Duodenal mucosa (tissue), 2 donors: ENCODE measurements at regions not wholly inside any gene's neighbourhood (a gene's known extent, or its start where the extent isn't known, plus 50 kb on each side); places are given as distances from the start of the nearest gene placed in this dataset.
"Not testable (repeated sequence)": the region's sequence is repeated elsewhere in the genome, so short reads cannot be mapped to it uniquely, and the experiment has no call there.

Experiments used
- H3K27ac ChIP-seq: one replicate; pipeline ENCODE4 v1.7.0; 2013; ENCODE audit warnings: low read depth, low read length
- H3K27me3 ChIP-seq, 2 donors: one replicate each; pipeline ENCODE4 v1.7.0; 2013; ENCODE audit warnings: low read length in 2 of 2, control low read depth in 1 of 2; ENCODE audit not compliant: insufficient read depth in 2 of 2, control insufficient read depth in 1 of 2
- H3K36me3 ChIP-seq, 2 donors: one replicate each; pipeline ENCODE4 v1.7.0; 2013; ENCODE audit warnings: low read length in 2 of 2, control low read depth in 1 of 2; ENCODE audit not compliant: insufficient read depth in 2 of 2, control insufficient read depth in 1 of 2
- H3K4me1 ChIP-seq, 2 donors: one replicate each; pipeline ENCODE4 v1.7.0; 2013; ENCODE audit warnings: low read length in 2 of 2, control low read depth in 1 of 2; ENCODE audit not compliant: insufficient read depth in 2 of 2, control insufficient read depth in 1 of 2
- H3K4me3 ChIP-seq, 2 donors: one replicate each; pipeline ENCODE4 v1.7.0; 2013; ENCODE audit warnings: low read length in 2 of 2, low read depth in 1 of 2
- H3K9ac ChIP-seq, 2 donors: one replicate each; pipeline ENCODE4 v1.7.0; 2013; ENCODE audit warnings: low read length in 2 of 2, low read depth in 1 of 2
- H3K9me3 ChIP-seq, 2 donors: one replicate each; pipeline ENCODE4 v1.7.0; 2013; ENCODE audit warnings: low read length in 2 of 2, control low read depth in 1 of 2; ENCODE audit not compliant: control insufficient read depth in 1 of 2

GRCh38 chr3:20376665-20377217, 190.7 kb upstream of the SGO1 start:
- Histone ChIP-seq H3K4me3 (no peak overlapping the region), H3K27ac (no peak overlapping the region), H3K4me1 (peaks cover 6 to 18% of the 10 kb centered on the region in 2 donors), H3K27me3 (no peaks in the 10 kb centered on the region), H3K36me3 (no peaks in the 10 kb centered on the region), H3K9me3 (no peaks in the 10 kb centered on the region), H3K9ac (no peak overlapping the region)

- no peak overlapping the region for H3K4me3 ChIP-seq
- no peak overlapping the region for H3K9ac ChIP-seq
- H3K4me1 ChIP-seq, result peaks cover 6 to 18% of the 10 kb centered on the region in 2 donors
- no peaks in the 10 kb centered on the region for H3K27me3 ChIP-seq
- H3K27ac ChIP-seq, result no peak overlapping the region
- H3K9me3 ChIP-seq, result no peaks in the 10 kb centered on the region
- no peaks in the 10 kb centered on the region for H3K36me3 ChIP-seq
These were observed 189.3 kb upstream of the SGO1 start for GRCh38 chr3:20375302-20375701.

GRCh38 chr3:20370273-20371063, 184.5 kb upstream of the SGO1 start:
- not testable (repeated sequence) for H3K4me1 ChIP-seq, H3K9ac ChIP-seq, H3K9me3 ChIP-seq, H3K27ac ChIP-seq, H3K4me3 ChIP-seq, H3K27me3 ChIP-seq, H3K36me3 ChIP-seq

- no peak overlapping the region for H3K4me3 ChIP-seq
- H3K9me3 ChIP-seq, result no peaks in the 10 kb centered on the region
- H3K27me3 ChIP-seq, result no peaks in the 10 kb centered on the region
- no peak overlapping the region for H3K27ac ChIP-seq
- no peaks in the 10 kb centered on the region for H3K4me1 ChIP-seq
- H3K9ac ChIP-seq, result no peak overlapping the region
- H3K36me3 ChIP-seq, result no peaks in the 10 kb centered on the region
These were observed 175.0 kb upstream of the SGO1 start for GRCh38 chr3:20361000-20361399.

GRCh38 chr3:20353286-20353685, 167.3 kb upstream of the SGO1 start:
- no peak overlapping the region for H3K4me3 ChIP-seq
- H3K27ac ChIP-seq, result no peak overlapping the region
- H3K36me3 ChIP-seq, result no peaks in the 10 kb centered on the region
- no peaks in the 10 kb centered on the region for H3K4me1 ChIP-seq
- H3K27me3 ChIP-seq, result no peaks in the 10 kb centered on the region
- H3K9ac ChIP-seq, result no peak overlapping the region
- H3K9me3 ChIP-seq, result no peaks in the 10 kb centered on the region

GRCh38 chr3:20352546-20353179, 166.7 kb upstream of the SGO1 start:
- Histone ChIP-seq H3K27me3 (no peaks in the 10 kb centered on the region), H3K9me3 (no peaks in the 10 kb centered on the region), H3K4me3 (no peak overlapping the region), H3K4me1 (no peaks in the 10 kb centered on the region), H3K36me3 (no peaks in the 10 kb centered on the region), H3K27ac (no peak overlapping the region), H3K9ac (no peak overlapping the region)

- no peaks in the 10 kb centered on the region for H3K27me3 ChIP-seq
- H3K27ac ChIP-seq, result no peak overlapping the region
- no peak overlapping the region for H3K4me3 ChIP-seq
- H3K36me3 ChIP-seq, result no peaks in the 10 kb centered on the region
- no peaks in the 10 kb centered on the region for H3K9me3 ChIP-seq
- no peaks in the 10 kb centered on the region for H3K4me1 ChIP-seq
- H3K9ac ChIP-seq, result no peak overlapping the region
These were observed 164.4 kb upstream of the SGO1 start for GRCh38 chr3:20350449-20350848.

GRCh38 chr3:20346916-20347315, 160.9 kb upstream of the SGO1 start:
- Histone ChIP-seq H3K36me3 (no peaks in the 10 kb centered on the region), H3K9me3 (no peaks in the 10 kb centered on the region), H3K9ac (no peak overlapping the region), H3K27ac (no peak overlapping the region), H3K4me1 (no peaks in the 10 kb centered on the region), H3K4me3 (no peak overlapping the region), H3K27me3 (no peaks in the 10 kb centered on the region)

- Histone ChIP-seq H3K9me3 (no peaks in the 10 kb centered on the region), H3K4me1 (no peaks in the 10 kb centered on the region), H3K4me3 (no peak overlapping the region), H3K9ac (no peak overlapping the region), H3K36me3 (no peaks in the 10 kb centered on the region), H3K27ac (no peak overlapping the region), H3K27me3 (no peaks in the 10 kb centered on the region)
These were observed 160.4 kb upstream of the SGO1 start for GRCh38 chr3:20346369-20346768.

- Histone ChIP-seq H3K36me3 (no peaks in the 10 kb centered on the region), H3K9me3 (no peaks in the 10 kb centered on the region), H3K27me3 (no peaks in the 10 kb centered on the region), H3K27ac (no peak overlapping the region), H3K4me1 (no peaks in the 10 kb centered on the region), H3K4me3 (no peak overlapping the region), H3K9ac (no peak overlapping the region)
These were observed 158.5 kb upstream of the SGO1 start for GRCh38 chr3:20344400-20344959.
